ENCODE measurements at regions not wholly inside any gene's neighbourhood (a gene's known extent, or its start where the extent isn't known, plus 50 kb on each side); places are given as distances from the start of the nearest gene placed in this dataset.

DNA sequence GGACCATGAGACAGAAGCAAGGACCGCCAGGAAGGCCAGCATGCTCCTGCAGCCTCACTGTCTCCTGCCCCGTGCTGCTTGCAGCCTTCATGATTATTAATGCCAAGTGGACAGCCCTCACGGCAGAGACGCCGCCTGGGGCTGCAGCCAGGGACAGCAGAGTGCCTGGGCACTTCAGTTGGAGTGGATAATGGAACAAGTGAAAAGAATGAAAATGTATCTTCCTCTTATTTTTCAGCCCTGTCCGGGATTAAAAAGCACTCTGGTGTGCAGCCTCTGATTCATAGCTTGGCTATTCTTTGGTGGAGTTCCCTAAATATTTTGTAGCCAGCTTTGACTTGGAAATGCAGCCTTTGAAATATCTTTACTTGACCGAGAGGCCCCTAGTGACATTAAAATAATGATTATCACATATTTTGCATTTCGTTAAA, 1404.2 kb downstream of the BRD1 start:
- TF ChIP-seq, protein P1, sequence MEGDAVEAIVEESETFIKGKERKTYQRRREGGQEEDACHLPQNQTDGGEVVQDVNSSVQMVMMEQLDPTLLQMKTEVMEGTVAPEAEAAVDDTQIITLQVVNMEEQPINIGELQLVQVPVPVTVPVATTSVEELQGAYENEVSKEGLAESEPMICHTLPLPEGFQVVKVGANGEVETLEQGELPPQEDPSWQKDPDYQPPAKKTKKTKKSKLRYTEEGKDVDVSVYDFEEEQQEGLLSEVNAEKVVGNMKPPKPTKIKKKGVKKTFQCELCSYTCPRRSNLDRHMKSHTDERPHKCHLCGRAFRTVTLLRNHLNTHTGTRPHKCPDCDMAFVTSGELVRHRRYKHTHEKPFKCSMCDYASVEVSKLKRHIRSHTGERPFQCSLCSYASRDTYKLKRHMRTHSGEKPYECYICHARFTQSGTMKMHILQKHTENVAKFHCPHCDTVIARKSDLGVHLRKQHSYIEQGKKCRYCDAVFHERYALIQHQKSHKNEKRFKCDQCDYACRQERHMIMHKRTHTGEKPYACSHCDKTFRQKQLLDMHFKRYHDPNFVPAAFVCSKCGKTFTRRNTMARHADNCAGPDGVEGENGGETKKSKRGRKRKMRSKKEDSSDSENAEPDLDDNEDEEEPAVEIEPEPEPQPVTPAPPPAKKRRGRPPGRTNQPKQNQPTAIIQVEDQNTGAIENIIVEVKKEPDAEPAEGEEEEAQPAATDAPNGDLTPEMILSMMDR (tag by site-specific recombination; IDR thresholded peaks at IDR 0.05): no peak
- TF ChIP-seq, protein P2, sequence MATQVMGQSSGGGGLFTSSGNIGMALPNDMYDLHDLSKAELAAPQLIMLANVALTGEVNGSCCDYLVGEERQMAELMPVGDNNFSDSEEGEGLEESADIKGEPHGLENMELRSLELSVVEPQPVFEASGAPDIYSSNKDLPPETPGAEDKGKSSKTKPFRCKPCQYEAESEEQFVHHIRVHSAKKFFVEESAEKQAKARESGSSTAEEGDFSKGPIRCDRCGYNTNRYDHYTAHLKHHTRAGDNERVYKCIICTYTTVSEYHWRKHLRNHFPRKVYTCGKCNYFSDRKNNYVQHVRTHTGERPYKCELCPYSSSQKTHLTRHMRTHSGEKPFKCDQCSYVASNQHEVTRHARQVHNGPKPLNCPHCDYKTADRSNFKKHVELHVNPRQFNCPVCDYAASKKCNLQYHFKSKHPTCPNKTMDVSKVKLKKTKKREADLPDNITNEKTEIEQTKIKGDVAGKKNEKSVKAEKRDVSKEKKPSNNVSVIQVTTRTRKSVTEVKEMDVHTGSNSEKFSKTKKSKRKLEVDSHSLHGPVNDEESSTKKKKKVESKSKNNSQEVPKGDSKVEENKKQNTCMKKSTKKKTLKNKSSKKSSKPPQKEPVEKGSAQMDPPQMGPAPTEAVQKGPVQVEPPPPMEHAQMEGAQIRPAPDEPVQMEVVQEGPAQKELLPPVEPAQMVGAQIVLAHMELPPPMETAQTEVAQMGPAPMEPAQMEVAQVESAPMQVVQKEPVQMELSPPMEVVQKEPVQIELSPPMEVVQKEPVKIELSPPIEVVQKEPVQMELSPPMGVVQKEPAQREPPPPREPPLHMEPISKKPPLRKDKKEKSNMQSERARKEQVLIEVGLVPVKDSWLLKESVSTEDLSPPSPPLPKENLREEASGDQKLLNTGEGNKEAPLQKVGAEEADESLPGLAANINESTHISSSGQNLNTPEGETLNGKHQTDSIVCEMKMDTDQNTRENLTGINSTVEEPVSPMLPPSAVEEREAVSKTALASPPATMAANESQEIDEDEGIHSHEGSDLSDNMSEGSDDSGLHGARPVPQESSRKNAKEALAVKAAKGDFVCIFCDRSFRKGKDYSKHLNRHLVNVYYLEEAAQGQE (tag by site-specific recombination; IDR thresholded peaks at IDR 0.05): no peak
- TF ChIP-seq ZNF274 (IDR thresholded peaks at IDR 0.05; ENCODE audit: low read length): no peak
- no peak for TF ChIP-seq ZNF274 (tag by site-specific recombination; IDR thresholded peaks at IDR 0.05; ENCODE audit: borderline replicate concordance)
- TF ChIP-seq, protein P3, sequence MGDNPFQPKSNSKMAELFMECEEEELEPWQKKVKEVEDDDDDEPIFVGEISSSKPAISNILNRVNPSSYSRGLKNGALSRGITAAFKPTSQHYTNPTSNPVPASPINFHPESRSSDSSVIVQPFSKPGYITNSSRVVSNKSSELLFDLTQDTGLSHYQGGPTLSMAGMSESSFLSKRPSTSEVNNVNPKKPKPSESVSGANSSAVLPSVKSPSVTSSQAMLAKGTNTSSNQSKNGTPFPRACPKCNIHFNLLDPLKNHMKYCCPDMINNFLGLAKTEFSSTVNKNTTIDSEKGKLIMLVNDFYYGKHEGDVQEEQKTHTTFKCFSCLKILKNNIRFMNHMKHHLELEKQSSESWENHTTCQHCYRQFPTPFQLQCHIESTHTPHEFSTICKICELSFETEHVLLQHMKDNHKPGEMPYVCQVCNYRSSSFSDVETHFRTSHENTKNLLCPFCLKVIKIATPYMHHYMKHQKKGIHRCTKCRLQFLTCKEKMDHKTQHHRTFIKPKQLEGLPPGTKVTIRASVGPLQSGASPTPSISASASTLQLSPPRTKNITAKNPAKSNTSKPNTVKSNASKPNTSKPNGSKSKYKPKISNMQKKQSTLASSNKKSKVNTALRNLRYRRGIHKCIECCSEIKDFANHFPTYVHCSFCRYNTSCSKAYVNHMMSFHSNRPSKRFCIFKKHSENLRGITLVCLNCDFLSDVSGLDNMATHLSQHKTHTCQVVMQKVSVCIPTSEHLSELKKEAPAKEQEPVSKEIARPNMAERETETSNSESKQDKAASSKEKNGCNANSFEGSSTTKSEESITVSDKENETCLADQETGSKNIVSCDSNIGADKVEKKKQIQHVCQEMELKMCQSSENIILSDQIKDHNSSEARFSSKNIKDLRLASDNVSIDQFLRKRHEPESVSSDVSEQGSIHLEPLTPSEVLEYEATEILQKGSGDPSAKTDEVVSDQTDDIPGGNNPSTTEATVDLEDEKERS (tag by site-specific recombination; IDR thresholded peaks at IDR 0.05): no peak
- TF ChIP-seq ZNF514 (tag by site-specific recombination; IDR thresholded peaks at IDR 0.05): no peak
- TF ChIP-seq, protein P4, sequence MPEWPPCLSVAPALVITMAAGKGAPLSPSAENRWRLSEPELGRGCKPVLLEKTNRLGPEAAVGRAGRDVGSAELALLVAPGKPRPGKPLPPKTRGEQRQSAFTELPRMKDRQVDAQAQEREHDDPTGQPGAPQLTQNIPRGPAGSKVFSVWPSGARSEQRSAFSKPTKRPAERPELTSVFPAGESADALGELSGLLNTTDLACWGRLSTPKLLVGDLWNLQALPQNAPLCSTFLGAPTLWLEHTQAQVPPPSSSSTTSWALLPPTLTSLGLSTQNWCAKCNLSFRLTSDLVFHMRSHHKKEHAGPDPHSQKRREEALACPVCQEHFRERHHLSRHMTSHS (tag by site-specific recombination; IDR thresholded peaks at IDR 0.05): no peak
- TF ChIP-seq ZNF23 (tag by site-specific recombination; IDR thresholded peaks at IDR 0.05; ENCODE audit: borderline replicate concordance): no peak
- TF ChIP-seq, protein P5, sequence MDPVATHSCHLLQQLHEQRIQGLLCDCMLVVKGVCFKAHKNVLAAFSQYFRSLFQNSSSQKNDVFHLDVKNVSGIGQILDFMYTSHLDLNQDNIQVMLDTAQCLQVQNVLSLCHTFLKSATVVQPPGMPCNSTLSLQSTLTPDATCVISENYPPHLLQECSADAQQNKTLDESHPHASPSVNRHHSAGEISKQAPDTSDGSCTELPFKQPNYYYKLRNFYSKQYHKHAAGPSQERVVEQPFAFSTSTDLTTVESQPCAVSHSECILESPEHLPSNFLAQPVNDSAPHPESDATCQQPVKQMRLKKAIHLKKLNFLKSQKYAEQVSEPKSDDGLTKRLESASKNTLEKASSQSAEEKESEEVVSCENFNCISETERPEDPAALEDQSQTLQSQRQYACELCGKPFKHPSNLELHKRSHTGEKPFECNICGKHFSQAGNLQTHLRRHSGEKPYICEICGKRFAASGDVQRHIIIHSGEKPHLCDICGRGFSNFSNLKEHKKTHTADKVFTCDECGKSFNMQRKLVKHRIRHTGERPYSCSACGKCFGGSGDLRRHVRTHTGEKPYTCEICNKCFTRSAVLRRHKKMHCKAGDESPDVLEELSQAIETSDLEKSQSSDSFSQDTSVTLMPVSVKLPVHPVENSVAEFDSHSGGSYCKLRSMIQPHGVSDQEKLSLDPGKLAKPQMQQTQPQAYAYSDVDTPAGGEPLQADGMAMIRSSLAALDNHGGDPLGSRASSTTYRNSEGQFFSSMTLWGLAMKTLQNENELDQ (tag by site-specific recombination; IDR thresholded peaks at IDR 0.05; ENCODE audit: low read depth): no peak
- no peak for TF ChIP-seq YY2 (tag by site-specific recombination; IDR thresholded peaks at IDR 0.05)
- TF ChIP-seq, protein P6, sequence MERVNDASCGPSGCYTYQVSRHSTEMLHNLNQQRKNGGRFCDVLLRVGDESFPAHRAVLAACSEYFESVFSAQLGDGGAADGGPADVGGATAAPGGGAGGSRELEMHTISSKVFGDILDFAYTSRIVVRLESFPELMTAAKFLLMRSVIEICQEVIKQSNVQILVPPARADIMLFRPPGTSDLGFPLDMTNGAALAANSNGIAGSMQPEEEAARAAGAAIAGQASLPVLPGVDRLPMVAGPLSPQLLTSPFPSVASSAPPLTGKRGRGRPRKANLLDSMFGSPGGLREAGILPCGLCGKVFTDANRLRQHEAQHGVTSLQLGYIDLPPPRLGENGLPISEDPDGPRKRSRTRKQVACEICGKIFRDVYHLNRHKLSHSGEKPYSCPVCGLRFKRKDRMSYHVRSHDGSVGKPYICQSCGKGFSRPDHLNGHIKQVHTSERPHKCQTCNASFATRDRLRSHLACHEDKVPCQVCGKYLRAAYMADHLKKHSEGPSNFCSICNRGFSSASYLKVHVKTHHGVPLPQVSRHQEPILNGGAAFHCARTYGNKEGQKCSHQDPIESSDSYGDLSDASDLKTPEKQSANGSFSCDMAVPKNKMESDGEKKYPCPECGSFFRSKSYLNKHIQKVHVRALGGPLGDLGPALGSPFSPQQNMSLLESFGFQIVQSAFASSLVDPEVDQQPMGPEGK (tag by site-specific recombination; IDR thresholded peaks at IDR 0.05): no peak
- no peak for TF ChIP-seq ZNF510 (tag by site-specific recombination; IDR thresholded peaks at IDR 0.05; ENCODE audit: insufficient replicate concordance)
- TF ChIP-seq KLF9 (tag by site-specific recombination; IDR thresholded peaks at IDR 0.05; ENCODE audit: low read depth): no peak
- TF ChIP-seq SALL2 (tag by site-specific recombination; IDR thresholded peaks at IDR 0.05; ENCODE audit: borderline replicate concordance): no peak
